HL-60 (cell line): ENCODE measurements at regions not wholly inside any gene's neighbourhood (a gene's known extent, or its start where the extent isn't known, plus 50 kb on each side); places are given as distances from the start of the nearest gene placed in this dataset.

Source experiments
- DNase-seq, 2 experiments: peaks; one replicate each; pipeline ENCODE4 v3.0.0-alpha.2; 2010 to 2020; ENCODE audit warnings: low read depth in 1 of 2, low spot score in 1 of 2
- H3K27ac ChIP-seq: fragments of 250-450 bp; sonication (Bioruptor Pico); replicated peaks from 2 replicates; pipeline ENCODE4 v1.5.1; 2020; ENCODE audit warnings: mild to moderate bottlenecking, moderate library complexity
- H3K27me3 ChIP-seq: fragments of 250-450 bp; sonication (Bioruptor Pico); 2 replicates; pipeline ENCODE4 v1.5.1; 2021; ENCODE audit warnings: mild to moderate bottlenecking, moderate library complexity; ENCODE audit not compliant: insufficient read depth, poor library complexity, severe bottlenecking
- H3K4me3 ChIP-seq: replicated peaks from 2 replicates; pipeline ENCODE4 v1.5.1; 2011; ENCODE audit warnings: mild to moderate bottlenecking, control low read depth, low read length; ENCODE audit not compliant: insufficient read depth
- GABPA ChIP-seq: IDR thresholded peaks from 2 replicates; pipeline ENCODE4 v1.6.1; 2012; ENCODE audit warnings: low read depth
- POLR2AphosphoS5 ChIP-seq: IDR thresholded peaks from 2 replicates; pipeline ENCODE4 v1.6.1; 2012; ENCODE audit warnings: low read depth
- REST ChIP-seq: IDR thresholded peaks from 2 replicates; pipeline ENCODE4 v1.6.1; 2012; ENCODE audit warnings: low read depth; ENCODE audit not compliant: insufficient replicate concordance
- SPI1 ChIP-seq: IDR thresholded peaks from 2 replicates; pipeline ENCODE4 v1.6.1; 2012; ENCODE audit warnings: low read depth, mild to moderate bottlenecking, borderline replicate concordance
- TF ChIP-seq, protein P1 (sequence below): IDR thresholded peaks from one replicate; pipeline ENCODE4 v1.5.1; 2011; ENCODE audit warnings: low read length, control low read depth, inconsistent platforms; ENCODE audit not compliant: insufficient read depth

DNA sequence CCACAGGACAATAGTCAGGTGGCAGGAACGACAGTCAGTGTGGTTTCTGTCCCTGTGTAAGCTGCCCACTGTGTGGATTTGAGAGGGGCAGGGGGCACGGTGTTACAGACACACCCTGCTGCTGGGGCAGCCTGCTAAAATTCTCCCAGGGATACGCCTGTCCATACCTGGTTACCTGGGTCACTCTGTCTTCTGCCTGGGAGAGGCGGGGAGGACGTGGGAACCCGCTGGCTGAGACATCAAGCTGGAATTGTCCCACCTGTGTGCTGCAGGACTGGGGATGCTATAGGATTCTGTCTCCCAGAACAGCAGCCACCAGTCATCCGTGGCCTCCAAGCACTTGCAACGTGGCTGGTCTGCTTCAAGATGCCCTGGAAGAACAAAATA is 63.8 kb upstream of the LINC01488 start:
- Histone ChIP-seq H3K27ac (no peak overlapping the region), H3K27me3 (no peaks in the 10 kb centered on the region), H3K4me3 (no peak overlapping the region)
- no peak for DNase-seq
- TF ChIP-seq, protein P1, sequence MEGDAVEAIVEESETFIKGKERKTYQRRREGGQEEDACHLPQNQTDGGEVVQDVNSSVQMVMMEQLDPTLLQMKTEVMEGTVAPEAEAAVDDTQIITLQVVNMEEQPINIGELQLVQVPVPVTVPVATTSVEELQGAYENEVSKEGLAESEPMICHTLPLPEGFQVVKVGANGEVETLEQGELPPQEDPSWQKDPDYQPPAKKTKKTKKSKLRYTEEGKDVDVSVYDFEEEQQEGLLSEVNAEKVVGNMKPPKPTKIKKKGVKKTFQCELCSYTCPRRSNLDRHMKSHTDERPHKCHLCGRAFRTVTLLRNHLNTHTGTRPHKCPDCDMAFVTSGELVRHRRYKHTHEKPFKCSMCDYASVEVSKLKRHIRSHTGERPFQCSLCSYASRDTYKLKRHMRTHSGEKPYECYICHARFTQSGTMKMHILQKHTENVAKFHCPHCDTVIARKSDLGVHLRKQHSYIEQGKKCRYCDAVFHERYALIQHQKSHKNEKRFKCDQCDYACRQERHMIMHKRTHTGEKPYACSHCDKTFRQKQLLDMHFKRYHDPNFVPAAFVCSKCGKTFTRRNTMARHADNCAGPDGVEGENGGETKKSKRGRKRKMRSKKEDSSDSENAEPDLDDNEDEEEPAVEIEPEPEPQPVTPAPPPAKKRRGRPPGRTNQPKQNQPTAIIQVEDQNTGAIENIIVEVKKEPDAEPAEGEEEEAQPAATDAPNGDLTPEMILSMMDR = no peak
- no peak for TF ChIP-seq REST
- no peak for TF ChIP-seq SPI1
- TF ChIP-seq GABPA = no peak
- TF ChIP-seq POLR2AphosphoS5 = no peak

- H3K4me3 ChIP-seq = no peak overlapping the region
- TF ChIP-seq, protein P1 = no peak
- TF ChIP-seq REST (no peak), GABPA (no peak), SPI1 (no peak), POLR2AphosphoS5 (no peak)
- DNase-seq = no peak
- H3K27me3 ChIP-seq = no peaks in the 10 kb centered on the region
- H3K27ac ChIP-seq = no peak overlapping the region
Observed at GRCh38 chr11:69418576-69419296, 62.7 kb upstream of the LINC01488 start.

DNA sequence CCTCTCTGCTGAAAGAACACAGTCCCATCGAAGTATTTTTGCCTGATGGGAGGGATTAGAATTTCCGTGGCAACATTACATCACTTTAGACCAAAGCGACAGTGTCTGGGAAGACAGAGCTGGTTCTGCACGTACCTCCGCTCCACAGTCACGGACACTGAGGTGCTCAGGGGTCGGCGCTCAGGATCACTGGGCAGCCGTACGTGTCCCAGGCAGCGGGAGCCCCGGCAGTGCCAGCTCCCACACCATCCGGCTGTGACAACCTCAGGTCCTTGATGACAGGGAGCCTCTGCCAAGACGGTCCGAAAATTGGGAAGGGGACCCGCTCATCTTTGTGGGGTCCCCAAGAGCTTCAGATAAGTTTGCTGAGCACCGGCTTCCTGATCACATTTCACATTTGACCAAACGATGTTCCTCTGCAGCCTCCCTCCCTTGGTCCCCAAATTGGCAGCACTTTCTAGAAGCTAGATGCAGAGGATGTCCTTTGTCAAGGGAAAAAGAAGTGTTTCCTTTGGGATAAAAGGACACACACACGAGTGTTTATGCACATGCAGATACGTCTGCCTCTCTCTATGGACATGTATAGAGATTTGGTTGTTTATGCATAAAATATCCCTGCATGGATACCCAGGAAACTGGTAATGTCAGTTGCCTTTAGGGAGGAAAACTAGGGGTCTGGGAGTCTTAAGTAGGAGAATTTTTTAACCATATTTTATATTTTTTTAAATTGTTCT is 61.6 kb upstream of the LINC01488 start:
- no peak overlapping the region for H3K27ac ChIP-seq
- H3K4me3 ChIP-seq = no peak overlapping the region
- no peak for TF ChIP-seq POLR2AphosphoS5
- TF ChIP-seq, protein P1 = no peak
- TF ChIP-seq REST = no peak
- TF ChIP-seq SPI1 = no peak
- TF ChIP-seq GABPA = no peak
- DNase-seq = no peak
- H3K27me3 ChIP-seq = no peaks in the 10 kb centered on the region
